ENCODE measurements at regions not wholly inside any gene's neighbourhood (a gene's known extent, or its start where the extent isn't known, plus 50 kb on each side); places are given as distances from the start of the nearest gene placed in this dataset.

GRCh38 chr19:30224689-30225606, 147.2 kb upstream of the ZNF536 start:
- H3K27me3 Mint-ChIP-seq: peaks cover 84% of the 10 kb centered on the region
- no peak overlapping the region for H3K27ac Mint-ChIP-seq
- H3K4me1 Mint-ChIP-seq: peaks cover 21% of the 10 kb centered on the region
- H3K9me3 Mint-ChIP-seq: no peaks in the 10 kb centered on the region
- peak overlapping the region; percentile 66 for H3K4me3 Mint-ChIP-seq
- H3K36me3 Mint-ChIP-seq: no peaks in the 10 kb centered on the region
- DNase-seq: peak; percentile 21

- DNase-seq: no peak
- no peaks in the 10 kb centered on the region for H3K9me3 Mint-ChIP-seq
- H3K27ac Mint-ChIP-seq: no peak overlapping the region
- peaks cover 21% of the 10 kb centered on the region for H3K4me1 Mint-ChIP-seq
- peak overlapping the region; percentile 66 for H3K4me3 Mint-ChIP-seq
- no peaks in the 10 kb centered on the region for H3K36me3 Mint-ChIP-seq
- peaks cover 83% of the 10 kb centered on the region for H3K27me3 Mint-ChIP-seq
These were observed 146.3 kb upstream of the ZNF536 start for GRCh38 chr19:30225676-30226463.

- DNase-seq: no peak
- no peak overlapping the region for H3K27ac Mint-ChIP-seq
- H3K9me3 Mint-ChIP-seq: no peaks in the 10 kb centered on the region
- no peaks in the 10 kb centered on the region for H3K36me3 Mint-ChIP-seq
- H3K4me1 Mint-ChIP-seq: peaks cover 21% of the 10 kb centered on the region
- peaks cover 82% of the 10 kb centered on the region for H3K27me3 Mint-ChIP-seq
- peak overlapping the region; percentile 80 for H3K4me3 Mint-ChIP-seq
These were observed 145.6 kb upstream of the ZNF536 start for GRCh38 chr19:30226464-30227011.

- H3K4me3 Mint-ChIP-seq: peak overlapping the region; percentile 80
- peaks cover 80% of the 10 kb centered on the region for H3K27me3 Mint-ChIP-seq
- no peak for DNase-seq
- no peaks in the 10 kb centered on the region for H3K9me3 Mint-ChIP-seq
- H3K4me1 Mint-ChIP-seq: peaks cover 21% of the 10 kb centered on the region
- H3K36me3 Mint-ChIP-seq: no peaks in the 10 kb centered on the region
- no peak overlapping the region for H3K27ac Mint-ChIP-seq
These were observed 145.1 kb upstream of the ZNF536 start for GRCh38 chr19:30227012-30227621.

GRCh38 chr19:30227661-30228112, 144.5 kb upstream of the ZNF536 start:
- no peak overlapping the region for H3K27ac Mint-ChIP-seq
- H3K36me3 Mint-ChIP-seq: no peaks in the 10 kb centered on the region
- peak; percentile 75 for DNase-seq
- peak overlapping the region; percentile 4 for H3K4me3 Mint-ChIP-seq
- peaks cover 21% of the 10 kb centered on the region for H3K4me1 Mint-ChIP-seq
- peaks cover 83% of the 10 kb centered on the region for H3K27me3 Mint-ChIP-seq
- no peaks in the 10 kb centered on the region for H3K9me3 Mint-ChIP-seq

GRCh38 chr19:30228113-30228834, 143.9 kb upstream of the ZNF536 start:
- peaks cover 21% of the 10 kb centered on the region for H3K4me1 Mint-ChIP-seq
- H3K36me3 Mint-ChIP-seq: no peaks in the 10 kb centered on the region
- H3K27ac Mint-ChIP-seq: no peak overlapping the region
- DNase-seq: peak; percentile 12
- no peaks in the 10 kb centered on the region for H3K9me3 Mint-ChIP-seq
- H3K27me3 Mint-ChIP-seq: peaks cover 80% of the 10 kb centered on the region
- peak overlapping the region; percentile 4 for H3K4me3 Mint-ChIP-seq

- Mint-ChIP-seq H3K27ac (no peak overlapping the region), H3K27me3 (peaks cover 76% of the 10 kb centered on the region), H3K36me3 (no peaks in the 10 kb centered on the region), H3K4me3 (no peak overlapping the region), H3K4me1 (peaks cover 18% of the 10 kb centered on the region), H3K9me3 (no peaks in the 10 kb centered on the region)
- DNase-seq: no peak
These were observed 143.2 kb upstream of the ZNF536 start for GRCh38 chr19:30228835-30229524.

GRCh38 chr19:30229525-30230174, 142.5 kb upstream of the ZNF536 start:
- no peak for DNase-seq
- H3K4me1 Mint-ChIP-seq: peaks cover 18% of the 10 kb centered on the region
- no peaks in the 10 kb centered on the region for H3K36me3 Mint-ChIP-seq
- no peaks in the 10 kb centered on the region for H3K9me3 Mint-ChIP-seq
- H3K27me3 Mint-ChIP-seq: peaks cover 73% of the 10 kb centered on the region
- H3K4me3 Mint-ChIP-seq: no peak overlapping the region
- no peak overlapping the region for H3K27ac Mint-ChIP-seq

GRCh38 chr19:30231408-30232318, 140.5 kb upstream of the ZNF536 start:
- Mint-ChIP-seq H3K27ac (no peak overlapping the region), H3K27me3 (peaks cover 76% of the 10 kb centered on the region), H3K4me3 (no peak overlapping the region), H3K9me3 (no peaks in the 10 kb centered on the region), H3K4me1 (peaks cover 9% of the 10 kb centered on the region), H3K36me3 (no peaks in the 10 kb centered on the region)
- DNase-seq: no peak

- Mint-ChIP-seq H3K36me3 (no peaks in the 10 kb centered on the region), H3K4me1 (peaks cover 1% of the 10 kb centered on the region), H3K27ac (no peak overlapping the region), H3K27me3 (peaks cover 75% of the 10 kb centered on the region), H3K4me3 (no peak overlapping the region), H3K9me3 (no peaks in the 10 kb centered on the region)
- no peak for DNase-seq
These were observed 138.8 kb upstream of the ZNF536 start for GRCh38 chr19:30233375-30233774.

- Mint-ChIP-seq H3K4me3 (no peak overlapping the region), H3K4me1 (no peaks in the 10 kb centered on the region), H3K36me3 (no peaks in the 10 kb centered on the region), H3K9me3 (no peaks in the 10 kb centered on the region), H3K27ac (no peak overlapping the region), H3K27me3 (peaks cover 58% of the 10 kb centered on the region)
- DNase-seq: no peak
These were observed 136.2 kb upstream of the ZNF536 start for GRCh38 chr19:30235946-30236345.

- H3K4me3 Mint-ChIP-seq: no peak overlapping the region
- H3K27ac Mint-ChIP-seq: no peak overlapping the region
- H3K36me3 Mint-ChIP-seq: no peaks in the 10 kb centered on the region
These were observed 135.6 kb upstream of the ZNF536 start for GRCh38 chr19:30236587-30236986.

GRCh38 chr19:30237140-30237539, 135.0 kb upstream of the ZNF536 start:
- H3K27ac Mint-ChIP-seq: no peak overlapping the region
- no peaks in the 10 kb centered on the region for H3K4me1 Mint-ChIP-seq
- H3K36me3 Mint-ChIP-seq: no peaks in the 10 kb centered on the region
- peaks cover 50% of the 10 kb centered on the region for H3K27me3 Mint-ChIP-seq
- DNase-seq: no peak
- H3K9me3 Mint-ChIP-seq: no peaks in the 10 kb centered on the region
- no peak overlapping the region for H3K4me3 Mint-ChIP-seq

More at GRCh38 chr19:30236587-30236986, 135.6 kb upstream of the ZNF536 start:
- Mint-ChIP-seq H3K4me1 (no peaks in the 10 kb centered on the region), H3K27me3 (peaks cover 53% of the 10 kb centered on the region), H3K9me3 (no peaks in the 10 kb centered on the region)
- DNase-seq: no peak

Measured in activated naive CD8-positive, alpha-beta T cell treated with anti-CD3 and anti-CD28 coated beads for 36 hours (primary cell).